AG04450 (cell line): ENCODE measurements at regions not wholly inside any gene's neighbourhood (a gene's known extent, or its start where the extent isn't known, plus 50 kb on each side); places are given as distances from the start of the nearest gene placed in this dataset.

Source experiments
- CTCF ChIA-PET: fragments of 300-600, 350-600 bp; formaldehyde crosslinking; extraction: SDS; loops from one replicate; lab custom pipeline; 2022; ENCODE audit warnings: antibody characterized with exemption, inconsistent platforms; lab: Charles Lee
- POLR2A ChIA-PET: fragments of 350-600 bp; formaldehyde crosslinking; extraction: SDS; loops from one replicate; lab custom pipeline; 2021; ENCODE audit warnings: antibody characterized with exemption, inconsistent platforms; lab: Yijun Ruan, JAX
- DNase-seq: peaks from one replicate; pipeline ENCODE4 v3.0.0-alpha.2; 2011; ENCODE audit warnings: low read depth, low spot score
- H3K27ac ChIP-seq: one replicate; pipeline ENCODE4 v1.5.1; 2012; ENCODE audit warnings: low read depth, low read length, control low read depth
- H3K27me3 ChIP-seq: one replicate; pipeline ENCODE4 v1.6.0; 2012; ENCODE audit warnings: low read length; ENCODE audit not compliant: control insufficient read depth, insufficient read depth
- H3K4me3 ChIP-seq: 2 replicates; pipeline ENCODE4 v1.5.1; 2011; ENCODE audit warnings: mild to moderate bottlenecking, low read depth, low read length, control low read depth
- H3K9me3 ChIP-seq: 2 replicates; pipeline ENCODE4 v1.5.1; 2012; ENCODE audit warnings: low read length; ENCODE audit not compliant: control insufficient read depth, insufficient read depth
- TF ChIP-seq, protein P1 (sequence below): IDR thresholded peaks from 2 replicates; pipeline ENCODE4 v1.5.1; 2011; ENCODE audit warnings: low read depth, low read length, control low read depth, inconsistent platforms

GRCh38 chrX:113260474-113260873 lies 419.8 kb upstream of the AMOT start:
- POLR2A ChIA-PET, result no interaction called here
- DNase-seq, result no peak
- CTCF ChIA-PET, result no interaction called here

DNA sequence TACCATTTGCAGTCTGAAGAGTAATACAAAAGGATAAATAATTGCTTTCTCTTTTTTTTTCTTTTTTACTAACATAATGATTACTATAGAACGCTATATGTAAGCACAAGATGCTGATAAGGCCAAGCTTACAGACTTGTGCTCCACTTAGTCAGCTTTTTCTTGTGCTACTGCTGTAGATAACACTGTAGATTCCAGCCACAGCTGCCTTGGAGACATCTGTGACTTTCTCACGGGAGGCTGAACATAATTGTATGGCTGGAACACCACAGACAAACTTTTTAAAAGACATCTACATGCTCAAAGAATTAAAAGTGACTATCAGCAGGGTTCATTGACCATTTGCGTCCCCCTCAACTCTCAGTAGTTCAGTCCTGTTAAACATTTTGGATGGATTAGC lies 381.7 kb upstream of the AMOT start:
- CTCF ChIA-PET, result no interaction called here
- no peaks in the 10 kb centered on the region for H3K27me3 ChIP-seq
- DNase-seq, result no peak
- TF ChIP-seq, protein P1, sequence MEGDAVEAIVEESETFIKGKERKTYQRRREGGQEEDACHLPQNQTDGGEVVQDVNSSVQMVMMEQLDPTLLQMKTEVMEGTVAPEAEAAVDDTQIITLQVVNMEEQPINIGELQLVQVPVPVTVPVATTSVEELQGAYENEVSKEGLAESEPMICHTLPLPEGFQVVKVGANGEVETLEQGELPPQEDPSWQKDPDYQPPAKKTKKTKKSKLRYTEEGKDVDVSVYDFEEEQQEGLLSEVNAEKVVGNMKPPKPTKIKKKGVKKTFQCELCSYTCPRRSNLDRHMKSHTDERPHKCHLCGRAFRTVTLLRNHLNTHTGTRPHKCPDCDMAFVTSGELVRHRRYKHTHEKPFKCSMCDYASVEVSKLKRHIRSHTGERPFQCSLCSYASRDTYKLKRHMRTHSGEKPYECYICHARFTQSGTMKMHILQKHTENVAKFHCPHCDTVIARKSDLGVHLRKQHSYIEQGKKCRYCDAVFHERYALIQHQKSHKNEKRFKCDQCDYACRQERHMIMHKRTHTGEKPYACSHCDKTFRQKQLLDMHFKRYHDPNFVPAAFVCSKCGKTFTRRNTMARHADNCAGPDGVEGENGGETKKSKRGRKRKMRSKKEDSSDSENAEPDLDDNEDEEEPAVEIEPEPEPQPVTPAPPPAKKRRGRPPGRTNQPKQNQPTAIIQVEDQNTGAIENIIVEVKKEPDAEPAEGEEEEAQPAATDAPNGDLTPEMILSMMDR, result no peak
- H3K27ac ChIP-seq, result no peak overlapping the region
- no peak overlapping the region for H3K4me3 ChIP-seq
- POLR2A ChIA-PET, result no interaction called here
- H3K9me3 ChIP-seq, result no peaks in the 10 kb centered on the region

More at GRCh38 chrX:113260474-113260873, 419.8 kb upstream of the AMOT start:
- Histone ChIP-seq H3K4me3 (no peak overlapping the region), H3K27ac (no peak overlapping the region), H3K9me3 (peaks cover 11% of the 10 kb centered on the region; the same call in 1 of the 2 replicates), H3K27me3 (no peaks in the 10 kb centered on the region)
- TF ChIP-seq, protein P1, result no peak

DNA sequence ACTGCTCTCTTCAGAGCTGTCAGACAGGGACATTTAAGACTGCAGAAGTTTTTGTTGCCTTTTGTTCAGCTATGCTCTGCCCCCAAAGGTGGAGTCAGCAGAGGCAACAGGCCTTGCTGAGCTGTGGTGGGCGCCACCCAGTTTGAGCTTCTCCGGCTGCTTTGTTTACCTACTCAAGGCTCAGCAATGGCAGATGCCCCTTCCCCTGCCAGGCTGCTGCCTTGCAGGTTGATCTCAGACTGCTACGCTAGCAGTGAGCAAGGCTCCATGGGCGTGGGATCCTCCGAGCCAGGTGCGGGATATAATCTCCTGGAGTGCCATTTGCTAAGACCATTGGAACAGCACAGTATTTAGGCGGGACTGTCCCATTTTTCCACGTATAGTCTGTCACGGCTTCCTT lies 371.4 kb upstream of the AMOT start:
- Histone ChIP-seq H3K27me3 (no peaks in the 10 kb centered on the region), H3K27ac (no peak overlapping the region), H3K4me3 (no peak overlapping the region), H3K9me3 (peaks cover 5% of the 10 kb centered on the region)
- TF ChIP-seq, protein P1, result no peak
- ChIA-PET POLR2A (no interaction called here), CTCF (no interaction called here)
- DNase-seq, result no peak

DNA sequence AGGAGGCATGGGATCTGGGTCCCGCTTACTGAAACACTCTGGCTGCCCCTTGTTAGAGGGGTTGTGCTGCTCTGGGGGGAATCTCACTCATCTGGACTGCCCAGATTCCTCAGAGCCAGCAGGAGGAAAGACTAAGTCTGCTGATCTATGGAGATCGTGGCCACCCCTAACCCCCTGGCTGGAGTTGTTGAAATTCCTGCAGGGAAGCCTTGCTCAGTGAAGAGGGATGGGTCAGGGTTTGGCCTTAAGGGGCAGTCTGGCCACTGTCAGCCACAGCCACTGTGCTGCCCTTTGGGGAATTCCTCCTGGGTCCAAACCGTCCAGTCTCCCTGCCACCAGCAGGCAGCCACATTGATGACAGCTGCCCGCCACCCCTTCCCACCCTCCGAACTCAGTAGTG lies 362.0 kb upstream of the AMOT start:
- DNase-seq, result no peak
- H3K27me3 ChIP-seq, result no peaks in the 10 kb centered on the region
- POLR2A ChIA-PET, result no interaction called here
- CTCF ChIA-PET, result no interaction called here
- H3K9me3 ChIP-seq, result peaks cover 7% of the 10 kb centered on the region
- no peak overlapping the region for H3K27ac ChIP-seq
- H3K4me3 ChIP-seq, result no peak overlapping the region
- TF ChIP-seq, protein P1, result no peak

GRCh38 chrX:113195949-113196348 lies 355.3 kb upstream of the AMOT start:
- H3K27me3 ChIP-seq, result no peaks in the 10 kb centered on the region
- H3K4me3 ChIP-seq, result no peak overlapping the region
- no peaks in the 10 kb centered on the region for H3K9me3 ChIP-seq
- CTCF ChIA-PET, result no interaction called here
- DNase-seq, result no peak
- POLR2A ChIA-PET, result no interaction called here
- no peak overlapping the region for H3K27ac ChIP-seq
- TF ChIP-seq, protein P1, result no peak
